ENCODE measurements at regions not wholly inside any gene's neighbourhood (a gene's known extent, or its start where the extent isn't known, plus 50 kb on each side); places are given as distances from the start of the nearest gene placed in this dataset.

GRCh38 chr2:12915787-12916186, 199.1 kb downstream of the TRIB2 start:
- TF ChIP-seq EP300 (IDR thresholded peaks at IDR 0.05; ENCODE audit: borderline replicate concordance) = no peak
- TF ChIP-seq RAD21 (IDR thresholded peaks at IDR 0.05; ENCODE audit: low read depth) = no peak
- no peak for TF ChIP-seq REST (IDR thresholded peaks at IDR 0.05; ENCODE audit: low read depth)
- TF ChIP-seq MAX (IDR thresholded peaks at IDR 0.05) = no peak
- TF ChIP-seq TAF1 (IDR thresholded peaks at IDR 0.05; ENCODE audit: low read depth) = no peak
- TF ChIP-seq EGR1 (IDR thresholded peaks at IDR 0.05) = no peak
- TF ChIP-seq USF1 (IDR thresholded peaks at IDR 0.05) = no peak
- TF ChIP-seq YY1 (IDR thresholded peaks at IDR 0.05; ENCODE audit: low read depth) = no peak
- TF ChIP-seq NFIC (IDR thresholded peaks at IDR 0.05) = no peak

Data from Ishikawa (cell line).